ENCODE measurements at regions not wholly inside any gene's neighbourhood (a gene's known extent, or its start where the extent isn't known, plus 50 kb on each side); places are given as distances from the start of the nearest gene placed in this dataset.
"Not testable (repeated sequence)": the region's sequence is repeated elsewhere in the genome, so short reads cannot be mapped to it uniquely, and the experiment has no call there.

- BruUV-seq (replicated peaks), result no TSS peak
- DNase-seq (ENCODE audit: low spot score), result no peak
- Histone ChIP-seq H3K36me3 (ENCODE audit: insufficient read depth, low read length, poor library complexity, severe bottlenecking) (no peaks in the 10 kb centered on the region), H3K9me3 (ENCODE audit: low read depth, low read length, poor library complexity, severe bottlenecking) (no peaks in the 10 kb centered on the region), H3K4me3 (ENCODE audit: low read depth, low read length, poor library complexity, severe bottlenecking) (no peak overlapping the region), H3K27ac (ENCODE audit: low read depth, low read length, poor library complexity, severe bottlenecking) (no peak overlapping the region), H3K27me3 (replicated peaks; ENCODE audit: insufficient read depth, low read depth, low read length, poor library complexity) (no peaks in the 10 kb centered on the region), H3K4me1 (ENCODE audit: insufficient read depth, low read length, poor library complexity, severe bottlenecking) (peaks cover 12% of the 10 kb centered on the region)
- intact Hi-C loops (cut with micrococcal nuclease; ENCODE audit: unreplicated experiment), result no loop called here
- POLR2A ChIA-PET (ENCODE audit: low non-redundant PET), result no interaction called here
- CTCF ChIA-PET, result no interaction called here
- TF ChIP-seq CTCF (conservative IDR thresholded peaks at IDR 0.05; ENCODE audit: low read depth, low read length), result no peak
- TF ChIP-seq EZH2 (IDR thresholded peaks at IDR 0.05; ENCODE audit: borderline replicate concordance, low read depth, low read length, poor library complexity, severe bottlenecking), result no peak
These were observed 222.1 kb downstream of the ETAA1 start for GRCh38 chr2:67619204-67619603.

GRCh38 chr2:67623741-67624140 is 226.6 kb downstream of the ETAA1 start:
- BruUV-seq (replicated peaks); H3K36me3 ChIP-seq (ENCODE audit: insufficient read depth, low read length, poor library complexity, severe bottlenecking); H3K27ac ChIP-seq (ENCODE audit: low read depth, low read length, poor library complexity, severe bottlenecking); DNase-seq (ENCODE audit: low spot score); H3K27me3 ChIP-seq (replicated peaks; ENCODE audit: insufficient read depth, low read depth, low read length, poor library complexity); intact Hi-C loops (cut with micrococcal nuclease; ENCODE audit: unreplicated experiment); H3K9me3 ChIP-seq (ENCODE audit: low read depth, low read length, poor library complexity, severe bottlenecking); H3K4me1 ChIP-seq (ENCODE audit: insufficient read depth, low read length, poor library complexity, severe bottlenecking); POLR2A ChIA-PET (ENCODE audit: low non-redundant PET); H3K4me3 ChIP-seq (ENCODE audit: low read depth, low read length, poor library complexity, severe bottlenecking): not testable (repeated sequence)
- CTCF ChIA-PET, result interaction anchor here (0.6 kb wide), 1 partner anchor 222 kb away, joined by 3 read pairs; no protein-coding TSS in a partner anchor

GRCh38 chr2:67625178-67625577 is 228.0 kb downstream of the ETAA1 start:
- ChIA-PET POLR2A (ENCODE audit: low non-redundant PET) (no interaction called here), CTCF (no interaction called here)
- no peak for TF ChIP-seq EZH2 (IDR thresholded peaks at IDR 0.05; ENCODE audit: borderline replicate concordance, low read depth, low read length, poor library complexity, severe bottlenecking)
- no peak for TF ChIP-seq CTCF (conservative IDR thresholded peaks at IDR 0.05; ENCODE audit: low read depth, low read length)
- Histone ChIP-seq H3K4me3 (ENCODE audit: low read depth, low read length, poor library complexity, severe bottlenecking) (no peak overlapping the region), H3K27me3 (replicated peaks; ENCODE audit: insufficient read depth, low read depth, low read length, poor library complexity) (no peaks in the 10 kb centered on the region), H3K36me3 (ENCODE audit: insufficient read depth, low read length, poor library complexity, severe bottlenecking) (no peaks in the 10 kb centered on the region), H3K9me3 (ENCODE audit: low read depth, low read length, poor library complexity, severe bottlenecking) (no peaks in the 10 kb centered on the region), H3K27ac (ENCODE audit: low read depth, low read length, poor library complexity, severe bottlenecking) (no peak overlapping the region), H3K4me1 (ENCODE audit: insufficient read depth, low read length, poor library complexity, severe bottlenecking) (no peaks in the 10 kb centered on the region)
- no peak for DNase-seq (ENCODE audit: low spot score)
- no TSS peak for BruUV-seq (replicated peaks)
- intact Hi-C loops (cut with micrococcal nuclease; ENCODE audit: unreplicated experiment), result no loop called here

- H3K27me3 ChIP-seq (replicated peaks; ENCODE audit: insufficient read depth, low read depth, low read length, poor library complexity), result no peaks in the 10 kb centered on the region
- intact Hi-C loops (cut with micrococcal nuclease; ENCODE audit: unreplicated experiment), result no loop called here
- CTCF ChIA-PET, result no interaction called here
- BruUV-seq (replicated peaks), result no TSS peak
- TF ChIP-seq EZH2 (IDR thresholded peaks at IDR 0.05; ENCODE audit: borderline replicate concordance, low read depth, low read length, poor library complexity, severe bottlenecking) (no peak), CTCF (conservative IDR thresholded peaks at IDR 0.05; ENCODE audit: low read depth, low read length) (no peak)
- H3K4me1 ChIP-seq (ENCODE audit: insufficient read depth, low read length, poor library complexity, severe bottlenecking), result no peaks in the 10 kb centered on the region
- POLR2A ChIA-PET (ENCODE audit: low non-redundant PET), result no interaction called here
- H3K9me3 ChIP-seq (ENCODE audit: low read depth, low read length, poor library complexity, severe bottlenecking), result no peaks in the 10 kb centered on the region
- H3K27ac ChIP-seq (ENCODE audit: low read depth, low read length, poor library complexity, severe bottlenecking), result no peak overlapping the region
- H3K36me3 ChIP-seq (ENCODE audit: insufficient read depth, low read length, poor library complexity, severe bottlenecking), result no peaks in the 10 kb centered on the region
- no peak for DNase-seq (ENCODE audit: low spot score)
- no peak overlapping the region for H3K4me3 ChIP-seq (ENCODE audit: low read depth, low read length, poor library complexity, severe bottlenecking)
These were observed 228.8 kb downstream of the ETAA1 start for GRCh38 chr2:67625690-67626475.
